SK-MEL-5 (cell line): ENCODE measurements at regions not wholly inside any gene's neighbourhood (a gene's known extent, or its start where the extent isn't known, plus 50 kb on each side); places are given as distances from the start of the nearest gene placed in this dataset.

ENCODE experiments used
- DNase-seq: peaks from one replicate; pipeline ENCODE4 v3.0.0-alpha.2; 2016; ENCODE audit warnings: low read depth, low spot score
- in situ Hi-C: cut with HindIII; loops from 2 replicates; pipeline ENCODE4 v1.10.0; 2016; ENCODE audit warnings: low sequenced_read_pairs, high pct_unique_total_duplicates, low pct_unique_long_range_greater_than_20kb

GRCh38 chr3:101104321-101104720, 111.1 kb upstream of the ABI3BP start:
- in situ Hi-C loops, result no loop called here
- DNase-seq, result no peak

- in situ Hi-C loops, result no loop called here
- DNase-seq, result no peak
Observed at GRCh38 chr3:101102678-101103296, 109.6 kb upstream of the ABI3BP start.

- no peak for DNase-seq
- in situ Hi-C loops, result no loop called here
Observed at GRCh38 chr3:101100361-101101009, 107.3 kb upstream of the ABI3BP start.

- peak; percentile 55 for DNase-seq
- in situ Hi-C loops, result no loop called here
Observed at GRCh38 chr3:101099791-101100190, 106.6 kb upstream of the ABI3BP start.

GRCh38 chr3:101096444-101096843, 103.2 kb upstream of the ABI3BP start:
- no peak for DNase-seq
- in situ Hi-C loops, result no loop called here

GRCh38 chr3:101095693-101096430, 102.6 kb upstream of the ABI3BP start:
- in situ Hi-C loops, result no loop called here
- no peak for DNase-seq

GRCh38 chr3:101091489-101091888, 98.3 kb upstream of the ABI3BP start:
- in situ Hi-C loops, result no loop called here
- DNase-seq, result no peak

- in situ Hi-C loops, result no loop called here
- DNase-seq, result no peak
Observed at GRCh38 chr3:101085752-101086151, 92.5 kb upstream of the ABI3BP start.

- in situ Hi-C loops, result no loop called here
- no peak for DNase-seq
Observed at GRCh38 chr3:101084404-101084803, 91.2 kb upstream of the ABI3BP start.

GRCh38 chr3:101081999-101082398, 88.8 kb upstream of the ABI3BP start:
- in situ Hi-C loops, result no loop called here
- DNase-seq, result no peak

GRCh38 chr3:101081446-101081845, 88.2 kb upstream of the ABI3BP start:
- DNase-seq, result no peak
- in situ Hi-C loops, result no loop called here

- no peak for DNase-seq
- in situ Hi-C loops, result no loop called here
Observed at GRCh38 chr3:101077361-101078011, 84.3 kb upstream of the ABI3BP start.

- DNase-seq, result no peak
- in situ Hi-C loops, result no loop called here
Observed at GRCh38 chr3:101074518-101074917, 81.3 kb upstream of the ABI3BP start.

- in situ Hi-C loops, result no loop called here
- no peak for DNase-seq
Observed at GRCh38 chr3:101072300-101072699, 79.1 kb upstream of the ABI3BP start.

- in situ Hi-C loops, result no loop called here
- DNase-seq, result no peak
Observed at GRCh38 chr3:101070799-101071121, 77.5 kb upstream of the ABI3BP start.

GRCh38 chr3:101069901-101070798, 76.9 kb upstream of the ABI3BP start:
- DNase-seq, result peak; percentile 72
- in situ Hi-C loops, result no loop called here

GRCh38 chr3:101068876-101069606, 75.8 kb upstream of the ABI3BP start:
- DNase-seq, result no peak
- in situ Hi-C loops, result no loop called here
